CD4-positive, alpha-beta T cell treated with Interleukin-12 subunit alpha and Interleukin-12 subunit beta, for 1 hour (primary cell): ENCODE measurements at regions not wholly inside any gene's neighbourhood (a gene's known extent, or its start where the extent isn't known, plus 50 kb on each side); places are given as distances from the start of the nearest gene placed in this dataset.
"Not testable (repeated sequence)": the region's sequence is repeated elsewhere in the genome, so short reads cannot be mapped to it uniquely, and the experiment has no call there.

Experiments
- DNase-seq: peaks from one replicate; pipeline ENCODE4 v3.0.0-alpha.2; 2020

DNA sequence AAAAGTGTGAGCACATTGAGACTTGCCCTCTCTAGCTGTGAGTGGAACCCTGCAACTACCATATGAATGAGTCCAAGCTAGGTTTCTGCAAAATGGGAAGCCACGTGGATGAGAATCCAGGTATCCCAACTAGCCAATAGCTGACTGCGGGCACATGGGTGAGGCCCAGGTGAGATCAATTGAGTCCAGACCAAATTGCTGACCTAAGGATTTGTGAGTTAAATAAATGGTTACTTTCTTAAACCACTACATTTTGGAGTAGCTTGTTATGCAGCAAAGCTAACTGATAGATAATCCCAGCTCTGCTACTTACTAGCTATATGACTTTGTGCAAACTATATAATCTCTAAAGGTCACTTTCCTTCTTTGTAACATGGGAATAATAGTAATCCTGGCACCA is 150.3 kb upstream of the LCORL start:
- DNase-seq: no peak

DNA sequence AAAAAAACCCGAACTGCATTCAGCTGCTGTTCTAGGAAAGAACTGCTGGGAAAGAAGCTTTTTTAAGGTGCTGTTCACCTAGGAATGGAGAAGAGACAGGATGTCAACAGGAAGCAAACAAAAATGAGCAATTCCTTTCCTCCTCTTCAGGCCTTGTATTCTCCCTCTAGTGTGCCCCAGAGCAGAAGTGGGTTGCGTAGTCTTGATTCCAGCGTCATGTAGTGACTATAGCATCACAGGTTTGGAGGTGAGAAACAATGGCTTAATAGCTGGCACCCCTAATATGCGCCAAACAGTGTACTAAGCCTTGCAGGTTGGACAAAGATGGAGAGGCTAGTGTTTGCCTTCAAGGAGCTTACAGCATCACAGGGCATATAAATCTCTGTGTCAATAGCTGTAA is 146.3 kb upstream of the LCORL start:
- DNase-seq: no peak

DNA sequence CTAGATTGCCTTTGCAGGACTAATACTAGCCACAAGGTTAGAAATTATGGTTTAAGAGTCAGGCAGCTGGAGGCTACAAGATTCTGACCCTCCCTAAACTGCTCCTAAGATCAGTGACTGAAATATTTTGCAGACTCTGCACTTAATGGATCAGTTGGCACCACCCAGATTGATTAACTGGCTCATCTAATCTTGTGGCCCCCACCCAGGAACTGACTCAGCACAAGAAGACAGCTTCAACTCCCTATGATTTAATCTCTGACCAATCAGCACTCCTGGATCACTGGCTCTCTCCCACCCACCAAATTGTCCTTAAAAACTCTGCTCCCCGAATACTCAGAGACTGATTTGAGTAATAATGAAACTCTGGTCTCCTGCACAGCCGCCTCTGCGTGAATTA is 145.4 kb upstream of the LCORL start:
- DNase-seq: no peak

DNA sequence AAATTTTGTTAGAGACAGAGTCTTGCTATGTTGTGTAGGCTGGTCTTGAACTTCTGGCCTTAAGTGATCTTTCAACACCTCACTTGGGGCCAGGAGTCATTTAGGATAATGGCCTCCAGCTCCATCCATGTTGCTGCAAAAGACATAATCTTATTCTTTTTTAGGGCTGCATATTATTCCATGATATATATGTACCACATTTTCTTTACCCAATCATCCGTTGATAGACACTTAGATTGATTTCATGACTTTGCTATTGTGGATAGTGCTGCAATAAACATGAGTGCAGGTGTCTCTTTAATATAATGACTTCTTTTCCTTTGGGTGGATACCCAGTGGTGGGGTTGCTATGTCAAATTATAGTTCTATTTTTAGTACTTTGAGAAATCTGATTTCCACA is 140.9 kb upstream of the LCORL start:
- DNase-seq: no peak

DNA sequence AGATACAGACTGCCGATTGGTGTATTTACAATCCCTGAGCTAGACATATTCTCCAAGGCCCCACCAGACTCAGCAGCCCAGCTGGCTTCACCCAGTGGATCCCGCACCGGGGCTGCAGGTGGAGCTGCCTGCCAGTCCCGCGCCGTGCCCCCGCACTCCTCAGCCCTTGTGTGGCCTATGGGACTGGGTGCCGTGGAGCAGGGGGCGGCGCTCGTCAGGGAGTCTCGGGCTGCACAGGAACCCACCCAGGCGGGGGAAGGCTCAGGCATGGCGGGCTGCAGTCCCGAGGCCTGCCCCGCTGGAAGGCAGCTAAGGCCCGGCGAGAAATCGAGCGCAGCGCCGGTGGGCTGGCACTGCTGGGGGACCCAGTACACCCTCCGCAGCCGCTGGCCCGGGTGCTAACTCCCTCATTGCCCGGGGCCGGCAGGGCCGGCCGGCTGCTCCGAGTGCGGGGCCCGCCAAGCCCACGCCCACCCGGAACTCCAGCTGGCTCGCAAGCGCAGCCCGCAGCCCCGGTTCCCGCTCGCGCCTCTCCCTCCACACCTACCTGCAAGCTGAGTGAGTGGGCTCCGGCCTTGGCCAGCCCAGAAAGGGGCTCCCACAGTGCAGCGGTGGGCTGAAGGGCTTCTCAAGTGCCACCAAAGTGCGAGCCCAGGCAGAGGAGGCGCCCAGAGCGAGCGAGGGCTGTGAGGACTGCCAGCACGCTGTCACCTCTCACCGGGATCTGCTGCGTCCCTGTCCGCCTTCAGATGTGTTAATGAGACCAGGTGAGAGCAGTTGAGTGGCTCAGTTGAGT is 137.8 kb upstream of the LCORL start:
- DNase-seq: not testable (repeated sequence)

DNA sequence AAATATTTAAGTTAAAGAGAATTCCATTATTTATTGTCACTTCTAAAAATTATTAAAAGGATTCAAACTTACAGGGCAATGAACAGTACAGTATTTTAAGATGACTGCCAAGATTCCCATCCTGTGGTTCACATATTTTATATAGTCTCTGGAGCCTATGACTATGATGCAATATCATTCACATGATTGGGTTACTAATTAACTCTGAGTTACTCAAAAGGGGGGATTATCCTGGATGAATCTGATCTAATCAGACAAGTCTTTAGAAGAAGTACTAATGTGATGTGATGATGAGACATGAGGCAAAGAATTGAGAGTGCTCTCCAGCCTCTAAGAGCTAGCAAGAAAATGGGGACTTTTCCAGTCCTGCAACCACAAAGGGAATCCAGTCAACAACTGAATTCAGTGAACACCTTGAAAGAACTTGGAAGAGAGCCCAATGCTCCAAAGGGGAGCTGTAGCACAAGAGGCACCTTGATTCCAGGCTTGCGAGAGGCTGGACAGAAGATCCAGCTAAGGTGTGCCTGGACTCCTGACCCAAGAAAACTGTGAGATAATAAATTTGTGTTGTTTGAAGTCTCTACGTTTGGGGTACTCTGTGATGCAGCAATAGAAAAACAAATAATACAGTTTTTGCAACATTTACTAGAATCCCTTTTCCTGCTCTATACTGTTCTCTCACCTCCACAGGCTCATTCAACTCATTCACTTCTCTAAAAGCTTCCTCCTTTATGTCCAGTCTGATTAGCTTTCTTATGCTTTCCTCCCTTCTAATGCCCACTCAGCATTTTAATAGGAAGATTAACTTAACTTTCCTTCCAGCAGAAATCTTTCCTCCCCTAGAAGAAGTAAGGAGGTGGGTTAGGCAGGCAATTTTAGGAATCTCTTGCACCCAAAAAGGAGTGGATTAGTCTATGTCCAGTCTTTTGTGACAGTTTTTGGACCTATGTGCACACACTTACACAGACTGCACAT is 133.8 kb upstream of the LCORL start:
- DNase-seq: no peak

DNA sequence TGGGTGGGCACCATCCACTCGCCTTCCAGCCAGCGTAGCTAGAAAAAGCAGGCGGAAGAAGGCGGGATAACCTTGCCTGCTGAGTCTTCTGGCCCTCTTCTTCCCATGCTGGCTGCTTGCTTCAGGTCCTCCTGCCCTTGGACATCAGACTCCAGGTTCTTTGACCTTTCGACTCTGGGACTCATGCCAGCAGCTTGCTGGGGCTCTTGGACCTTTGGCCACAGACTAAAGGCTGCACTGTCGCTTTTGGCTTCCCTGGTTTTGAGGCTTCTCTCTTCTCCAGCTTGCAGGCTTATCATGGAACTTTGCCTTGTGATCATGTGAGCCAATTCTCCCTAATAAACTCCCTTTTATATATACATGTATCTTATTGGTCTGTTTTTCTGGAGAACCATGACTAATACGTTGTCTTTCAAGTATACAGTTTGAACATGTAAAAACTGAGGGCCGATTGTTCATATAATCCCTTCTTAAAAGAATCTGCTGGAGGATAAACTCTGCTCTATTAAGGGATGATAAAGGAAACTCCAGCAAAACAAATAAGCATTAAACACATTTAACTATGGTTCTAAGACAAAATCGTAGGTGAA is 116.6 kb upstream of the LCORL start:
- no peak for DNase-seq

DNA sequence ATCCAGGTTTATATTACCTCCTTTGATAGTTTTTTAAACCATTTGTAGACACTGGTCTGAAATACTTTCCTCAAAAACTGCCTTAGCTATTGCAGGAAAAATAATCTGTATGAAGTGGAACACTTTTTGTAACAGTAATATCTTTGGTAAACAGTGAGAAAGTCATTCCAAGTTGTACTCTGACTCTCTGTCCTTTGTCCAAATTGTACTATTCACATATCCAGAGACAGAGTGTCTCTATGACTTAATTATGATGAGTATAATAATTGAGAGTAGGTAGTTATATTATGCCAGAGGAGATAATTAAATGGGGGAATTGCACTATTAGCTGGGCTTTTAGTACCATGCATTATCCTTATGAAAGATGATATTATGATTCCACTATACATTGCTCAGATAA is 112.6 kb upstream of the LCORL start:
- DNase-seq: no peak

DNA sequence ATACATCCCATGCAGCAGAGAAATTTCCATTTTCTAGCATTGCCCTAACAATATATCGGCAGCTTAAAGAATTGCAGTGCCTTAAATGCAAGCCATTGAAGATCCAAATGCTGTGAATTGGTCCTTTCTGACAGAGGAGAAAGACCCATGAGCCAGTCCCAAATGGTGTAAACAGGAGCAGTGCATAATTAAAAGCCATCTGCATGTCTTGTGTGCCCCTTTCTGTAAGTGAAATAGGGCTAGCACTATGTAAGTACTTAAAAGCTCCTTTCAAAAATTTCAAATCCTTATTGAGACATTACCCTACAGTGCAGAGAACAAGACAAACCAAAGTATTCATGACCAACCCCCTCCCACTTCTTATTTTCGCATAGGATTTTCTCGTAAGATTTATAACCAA is 108.7 kb upstream of the LCORL start:
- no peak for DNase-seq

DNA sequence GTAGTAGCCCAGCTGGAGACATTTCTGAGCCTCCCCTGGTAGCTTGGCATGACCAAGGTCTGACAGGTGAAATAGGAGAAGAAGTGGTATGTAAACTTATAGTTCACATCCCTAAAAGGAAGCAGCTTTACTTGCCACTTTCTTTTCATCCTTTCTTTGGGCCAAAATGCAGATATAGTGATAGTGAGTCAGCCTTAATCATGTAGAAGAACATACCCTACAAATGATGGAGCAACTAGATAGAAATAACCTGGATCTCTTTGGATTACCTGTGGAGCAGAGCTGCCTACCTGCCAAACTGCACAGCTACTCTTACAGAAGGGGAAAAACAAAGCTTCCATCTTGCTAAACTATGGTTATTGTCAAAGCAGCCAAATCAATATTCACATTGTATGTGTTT is 106.7 kb upstream of the LCORL start:
- DNase-seq: no peak

DNA sequence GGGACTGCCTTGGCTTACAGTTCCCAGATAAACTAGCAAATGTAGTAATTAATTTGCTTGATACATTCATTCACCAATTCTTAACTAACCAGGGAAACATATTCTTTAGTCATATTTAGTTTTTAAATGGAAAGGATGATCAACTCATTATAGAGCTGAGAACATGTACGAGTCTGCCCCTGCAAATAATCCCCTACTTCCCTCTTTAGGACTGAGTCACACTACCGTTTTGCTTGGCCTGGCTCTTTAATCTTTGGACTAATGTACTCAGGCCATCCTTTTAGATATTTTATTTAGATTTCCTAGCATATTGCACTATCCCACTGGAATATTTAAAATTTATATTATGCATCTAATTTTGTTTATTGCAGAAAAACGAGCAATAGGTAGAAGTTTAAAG is 105.5 kb upstream of the LCORL start:
- DNase-seq: no peak

DNA sequence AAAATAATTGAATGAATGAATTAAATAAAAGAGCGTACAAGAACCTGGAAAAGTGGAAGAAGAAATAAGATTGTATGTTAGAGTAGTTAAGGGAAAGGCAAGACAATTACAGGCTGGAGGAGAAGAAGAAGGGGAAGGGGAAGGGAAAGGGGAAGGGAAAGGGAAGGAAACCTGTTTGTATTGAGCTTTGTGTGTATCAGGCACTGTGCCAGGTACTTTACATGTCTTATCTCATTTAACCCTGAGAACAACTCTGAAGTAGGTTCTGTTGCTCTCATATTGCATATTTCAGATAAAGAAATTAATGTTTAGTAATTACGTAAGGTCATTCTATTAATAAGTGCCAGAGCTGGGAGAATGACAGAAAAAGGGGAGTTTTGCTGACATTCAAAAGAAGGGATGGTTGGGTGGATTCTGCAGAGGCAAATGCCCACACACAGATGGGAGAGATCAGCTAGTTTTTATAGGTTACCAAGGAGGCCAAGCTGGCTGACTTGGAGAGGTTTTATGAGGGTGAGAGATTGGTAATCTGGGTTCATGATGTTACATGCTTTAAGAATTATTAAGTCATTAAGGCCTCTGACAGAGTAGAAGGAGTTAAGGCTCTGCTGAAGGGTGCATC is 92.3 kb upstream of the LCORL start:
- DNase-seq: no peak

DNA sequence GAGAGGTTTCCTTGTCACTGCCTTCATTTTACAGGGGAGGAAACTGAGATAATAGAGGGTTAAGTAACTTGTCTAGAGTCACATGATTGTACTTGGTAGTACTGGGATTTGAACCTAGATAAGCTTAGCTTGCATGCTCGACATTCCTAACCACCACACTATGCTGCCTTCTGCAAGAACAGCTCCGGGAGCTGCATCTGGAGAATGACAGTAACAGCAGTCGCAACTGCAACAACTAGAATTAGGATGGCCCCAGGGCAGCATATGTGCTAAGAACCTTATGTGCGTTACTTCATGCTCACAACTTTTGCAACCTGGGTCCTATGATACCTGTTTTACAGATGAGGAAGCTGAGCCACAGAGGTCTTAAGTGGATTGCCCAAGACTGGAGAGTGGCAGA is 89.5 kb upstream of the LCORL start:
- DNase-seq: no peak

DNA sequence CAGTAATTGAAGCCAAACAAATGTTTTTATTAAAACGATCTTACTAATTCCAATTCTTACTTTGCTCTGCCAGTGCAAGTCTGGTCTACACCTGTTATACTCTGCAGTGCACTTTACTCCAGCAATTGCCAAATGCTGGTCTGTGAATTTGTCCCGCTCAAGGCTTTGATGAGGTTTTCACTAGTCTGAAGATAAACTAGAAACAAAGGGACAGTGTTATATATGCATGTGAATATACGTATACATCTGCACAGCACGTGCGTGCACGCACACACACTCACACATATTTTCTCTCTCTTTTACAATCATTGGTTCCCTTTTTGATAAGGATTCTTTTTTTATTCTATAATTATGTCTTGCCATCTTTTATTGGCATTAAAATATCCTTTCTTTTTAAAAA is 88.5 kb upstream of the LCORL start:
- DNase-seq: no peak

DNA sequence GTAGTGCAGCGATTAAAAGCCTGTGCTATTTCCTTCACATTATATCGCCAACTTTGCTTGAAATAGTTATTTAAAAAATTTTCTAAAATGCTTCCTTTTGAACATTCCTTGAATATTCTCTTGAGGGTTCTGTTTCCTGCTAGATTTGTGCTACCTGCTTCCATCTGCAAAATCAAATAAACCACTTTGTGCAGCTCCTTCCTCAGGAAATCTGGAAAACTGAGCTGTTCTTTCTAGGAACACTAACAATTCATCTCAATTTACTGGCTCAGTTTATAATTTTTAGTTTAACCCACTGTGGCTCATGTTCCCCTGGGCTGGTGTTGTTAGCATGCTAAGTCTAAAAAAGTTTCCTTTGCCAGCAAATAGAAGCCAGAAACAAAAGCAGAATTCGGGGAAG is 88.1 kb upstream of the LCORL start:
- DNase-seq: no peak

DNA sequence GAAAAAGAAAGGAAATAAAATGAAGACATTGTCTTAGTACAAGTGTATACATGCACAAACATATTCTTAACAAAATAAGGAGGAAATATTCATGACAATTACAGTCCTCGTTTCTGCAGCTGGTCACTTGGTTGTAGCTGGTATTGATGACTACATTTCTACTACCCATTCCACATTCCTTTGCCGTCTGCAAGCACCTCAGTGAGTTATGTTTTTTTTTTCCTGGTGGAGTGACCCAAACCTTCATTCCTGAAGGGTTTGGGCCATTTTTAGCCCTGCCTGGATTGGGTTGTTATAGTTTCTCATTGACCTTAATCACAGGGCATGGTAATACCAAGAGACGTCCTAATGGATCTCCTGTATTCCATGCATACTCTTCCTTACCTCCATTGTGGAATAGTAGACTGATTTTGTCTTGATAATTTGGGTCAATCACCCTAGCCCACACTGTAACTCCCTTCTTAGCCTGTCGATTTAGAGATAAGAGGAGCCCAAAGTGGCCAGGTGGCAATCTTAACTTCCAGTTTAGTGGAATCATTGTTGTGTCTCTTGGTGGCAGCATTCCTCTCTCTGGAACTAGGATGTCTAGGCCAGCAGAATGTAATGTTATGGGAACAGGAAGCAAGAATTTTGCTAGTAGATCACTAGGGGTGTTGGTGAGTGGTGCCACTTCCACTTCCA is 86.4 kb upstream of the LCORL start:
- DNase-seq: not testable (repeated sequence)

DNA sequence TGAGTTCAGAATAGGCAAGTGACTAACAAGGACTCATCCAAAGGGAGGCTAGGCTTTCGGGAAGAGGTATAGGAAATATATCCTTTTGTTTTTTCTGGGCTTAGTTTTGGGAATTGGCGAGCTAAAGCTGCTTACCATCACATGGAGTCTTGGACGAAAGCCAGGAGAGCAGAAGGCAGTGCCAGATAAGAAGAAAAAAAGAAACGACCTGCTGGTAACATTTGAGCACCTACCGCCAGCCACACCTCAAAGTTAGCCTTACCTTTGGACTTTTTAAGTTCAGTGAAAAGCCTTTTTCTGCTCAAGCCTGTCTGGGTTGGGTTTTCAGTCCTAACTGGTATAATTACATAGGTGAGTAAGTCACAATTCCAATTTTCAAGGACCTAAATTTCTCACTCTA is 85.1 kb upstream of the LCORL start:
- no peak for DNase-seq

DNA sequence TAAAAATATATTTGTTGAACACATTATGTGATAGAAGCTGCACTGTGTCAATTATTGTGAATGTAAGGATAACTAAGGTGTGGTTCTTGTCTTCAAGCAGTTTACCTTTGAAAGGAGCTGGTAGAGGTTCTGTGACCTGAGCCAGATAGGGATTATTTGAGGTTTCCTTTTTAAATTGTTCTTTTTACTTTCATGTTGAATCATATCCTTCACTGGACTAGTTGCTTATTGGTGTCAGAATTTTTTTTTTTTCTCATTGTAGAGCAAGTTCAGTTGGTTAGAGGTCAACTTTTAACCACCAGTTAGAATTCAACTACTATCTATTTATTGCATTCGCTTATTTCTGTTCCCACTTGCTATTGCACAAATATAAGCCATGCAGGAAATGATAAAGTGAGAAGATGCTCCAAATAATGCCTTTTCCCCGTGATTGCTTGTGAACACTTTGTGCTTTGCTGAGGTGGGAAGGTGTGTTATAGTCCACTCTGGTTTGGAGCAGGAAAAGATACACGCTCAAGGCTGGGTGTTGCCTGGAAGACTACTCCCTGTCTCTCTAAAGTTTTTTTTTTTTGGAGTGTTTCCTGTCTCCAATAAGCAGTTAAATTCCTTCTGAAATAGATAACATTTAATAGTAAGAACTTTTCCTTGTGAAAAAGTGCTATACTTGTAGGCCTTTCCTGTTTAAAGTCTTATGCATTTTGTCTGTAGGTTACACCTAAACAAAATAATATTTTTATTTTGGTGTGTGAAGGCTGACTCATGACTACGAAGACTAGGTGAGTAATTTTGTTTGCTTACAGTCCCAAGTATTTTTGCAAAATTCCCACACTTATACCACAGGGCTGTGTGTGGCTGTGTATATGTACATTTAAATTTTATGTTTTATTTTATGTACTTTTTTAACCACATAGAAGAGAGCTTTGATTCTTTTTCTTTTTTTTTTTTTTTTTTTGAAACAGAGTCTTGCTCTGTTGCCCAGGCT is 83.8 kb upstream of the LCORL start:
- no peak for DNase-seq

DNA sequence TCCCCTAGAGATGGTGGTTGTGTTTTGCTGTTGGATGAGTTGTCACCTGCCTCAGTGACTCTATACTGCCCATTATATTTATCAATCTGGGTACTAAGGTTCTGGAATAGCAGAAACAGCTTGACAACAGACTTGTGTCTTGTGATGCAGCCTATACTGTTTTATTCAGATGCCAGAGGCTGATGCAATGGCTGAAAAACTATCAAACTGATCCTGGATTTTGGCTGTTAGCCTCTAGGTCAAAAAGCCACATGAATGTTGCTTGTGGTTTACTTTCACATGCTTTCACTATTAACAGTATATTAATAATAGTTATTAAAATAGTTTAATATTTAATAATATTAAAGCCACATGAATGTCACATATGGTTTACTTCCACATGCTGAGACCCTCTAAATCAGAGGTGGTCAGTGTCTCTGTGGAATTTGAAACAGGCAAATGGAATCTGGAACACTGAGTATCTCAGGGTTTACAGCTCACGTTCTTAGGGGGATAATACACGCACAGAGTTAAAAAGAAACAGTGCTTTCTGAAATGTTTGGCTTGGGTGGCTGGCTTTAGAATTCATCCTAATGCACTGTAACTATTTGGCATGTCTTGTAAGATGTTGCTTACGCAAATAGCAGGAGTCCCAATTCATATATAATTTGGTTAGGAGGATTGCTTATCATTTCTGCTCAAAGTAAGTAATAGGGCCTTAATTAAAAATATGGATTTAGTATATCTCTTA is 82.5 kb upstream of the LCORL start:
- DNase-seq: no peak

DNA sequence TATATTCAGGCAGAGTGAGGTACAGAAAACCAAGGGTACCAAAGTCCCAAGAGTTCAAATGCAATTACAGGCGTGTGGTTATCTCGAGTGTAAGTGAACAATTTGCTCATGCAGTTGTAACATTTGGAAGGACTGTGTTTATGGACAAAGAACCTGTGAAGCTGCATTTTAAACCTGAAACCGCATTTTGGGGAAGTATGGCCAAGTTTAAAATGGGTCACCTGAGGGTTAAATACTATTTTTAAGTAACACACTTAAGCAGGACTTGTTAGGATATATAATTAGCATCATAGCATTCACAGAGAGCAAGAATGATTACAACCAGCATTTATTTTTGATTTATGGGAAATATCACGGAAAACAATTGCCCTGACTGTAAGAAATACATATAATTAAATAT is 79.1 kb upstream of the LCORL start:
- DNase-seq: no peak

DNA sequence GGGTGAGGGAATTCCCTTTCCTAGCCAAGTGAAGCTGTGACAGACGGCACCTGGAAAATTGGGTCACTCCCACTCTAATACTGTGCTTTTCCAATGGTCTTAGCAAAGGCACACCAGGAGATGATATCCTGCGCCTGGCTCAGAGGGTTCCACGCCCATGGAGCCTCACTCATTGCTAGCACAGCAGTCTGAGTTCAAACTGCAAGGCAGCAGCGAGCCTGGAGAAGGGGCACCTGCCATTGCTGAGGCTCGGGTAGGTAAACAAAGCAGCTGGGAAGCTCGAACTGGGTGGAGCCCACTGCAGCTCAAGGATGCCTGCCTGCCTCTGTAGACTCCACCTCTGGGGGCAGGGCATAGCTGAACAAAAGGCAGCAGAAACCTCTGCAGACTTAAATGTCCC is 68.9 kb upstream of the LCORL start:
- DNase-seq: not testable (repeated sequence)
